ENCODE measurements at regions not wholly inside any gene's neighbourhood (a gene's known extent, or its start where the extent isn't known, plus 50 kb on each side); places are given as distances from the start of the nearest gene placed in this dataset.
"Not testable (repeated sequence)": the region's sequence is repeated elsewhere in the genome, so short reads cannot be mapped to it uniquely, and the experiment has no call there.

DNA sequence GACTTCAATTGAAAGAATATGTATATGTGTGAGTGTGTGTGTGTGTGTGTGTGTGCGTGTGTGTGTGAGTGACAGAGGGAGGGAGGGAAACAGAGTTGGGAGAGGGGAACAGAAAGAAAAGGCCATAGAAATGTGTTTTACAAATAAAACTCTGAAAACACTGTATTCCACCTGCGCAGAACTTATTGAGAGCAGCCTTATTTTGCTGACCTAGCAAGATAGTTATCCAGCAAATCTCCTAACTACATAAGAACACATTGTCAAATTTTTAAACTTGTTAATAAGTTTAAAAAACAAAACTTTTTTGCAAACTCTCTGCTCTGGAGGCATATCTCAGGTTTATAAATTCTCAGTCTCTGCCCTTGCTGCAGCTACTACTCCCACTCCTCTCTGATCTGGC is 217.9 kb upstream of the NOCT start:
- ATAC-seq (no peak), DNase-seq (no peak)

- no peak for ATAC-seq
- no peak for DNase-seq
Observed at GRCh38 chr4:138796761-138797160, 218.8 kb upstream of the NOCT start.

DNA sequence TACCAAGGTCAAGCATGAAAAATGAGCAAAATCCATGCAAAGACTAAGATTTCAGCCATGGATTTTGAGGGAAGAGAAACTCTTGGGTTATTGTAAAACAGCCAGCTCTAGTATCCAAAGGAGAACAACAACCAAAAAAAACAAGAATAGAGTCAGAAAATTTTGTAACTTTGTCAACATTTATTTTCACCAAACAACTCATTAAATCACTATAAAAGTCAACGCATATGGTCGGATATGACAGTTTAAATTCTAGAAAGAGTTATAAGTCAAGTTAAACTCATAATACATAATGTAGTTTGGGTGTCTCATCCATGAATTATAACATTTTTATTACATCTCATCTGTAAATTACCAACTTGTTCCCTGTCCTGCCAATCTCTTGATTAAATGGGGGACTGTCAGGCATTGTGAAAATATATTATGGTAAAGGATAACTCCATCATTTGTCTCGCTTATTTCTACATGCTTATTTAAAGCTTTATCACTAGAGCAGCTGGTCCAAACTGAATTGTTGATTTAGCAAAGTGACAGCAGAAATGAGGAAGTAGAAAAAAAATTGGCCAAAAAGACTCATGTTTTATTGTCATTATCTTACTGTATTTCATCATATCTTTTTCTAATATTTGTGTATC is 224.8 kb upstream of the NOCT start:
- no peak for ATAC-seq
- DNase-seq = no peak

GRCh38 chr4:138789796-138790195 is 225.8 kb upstream of the NOCT start:
- no peak for DNase-seq

GRCh38 chr4:138788857-138789256 is 226.7 kb upstream of the NOCT start:
- no peak for DNase-seq
- no peak for ATAC-seq

More at GRCh38 chr4:138789796-138790195, 225.8 kb upstream of the NOCT start:
- ATAC-seq = no peak

GRCh38 chr4:138788267-138788790 is 227.3 kb upstream of the NOCT start:
- no peak for DNase-seq
- no peak for ATAC-seq

GRCh38 chr4:138779761-138780160 is 235.8 kb upstream of the NOCT start:
- DNase-seq, ATAC-seq: not testable (repeated sequence)

DNA sequence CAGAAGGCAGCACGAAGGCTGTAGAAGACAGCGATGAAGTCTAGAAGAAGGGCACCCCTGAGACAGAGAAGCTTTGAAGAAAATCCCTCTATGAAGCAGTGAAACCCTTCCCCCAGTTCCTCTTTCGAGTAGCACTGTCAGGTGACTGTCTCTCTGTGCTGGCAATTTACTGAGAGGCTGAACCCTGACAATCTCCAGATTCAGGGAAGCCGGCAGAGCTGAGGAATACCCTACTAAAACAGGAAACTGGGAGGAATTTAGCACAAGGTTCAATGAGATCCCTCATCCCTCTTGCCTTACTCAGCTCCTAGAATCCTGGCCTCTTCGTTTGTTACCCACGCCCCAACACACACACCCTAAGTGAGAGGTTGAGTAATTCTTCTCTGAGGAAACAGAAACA is 239.7 kb upstream of the NOCT start:
- ATAC-seq (no peak), DNase-seq (no peak)

DNA sequence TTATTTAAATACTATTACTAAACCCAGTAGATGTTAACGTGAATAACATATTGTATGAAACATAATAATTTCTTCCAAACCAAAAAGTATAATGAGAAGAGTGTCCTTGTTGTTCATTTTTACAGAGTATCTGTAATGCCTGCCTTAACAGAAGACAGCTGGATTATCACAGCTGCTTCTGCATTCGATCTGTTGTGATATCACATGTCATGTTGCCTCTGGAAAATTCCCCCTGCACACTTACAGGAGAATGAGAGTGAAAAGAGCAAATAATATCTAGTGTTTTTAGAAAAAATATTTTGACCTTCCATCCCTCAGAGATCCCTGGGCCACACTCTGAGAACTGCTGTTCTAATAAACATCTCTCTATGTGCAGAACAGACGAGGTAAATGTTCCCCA is 240.1 kb upstream of the NOCT start:
- DNase-seq = no peak
- ATAC-seq = no peak

- ATAC-seq (no peak), DNase-seq (no peak)
Observed at GRCh38 chr4:138774940-138775339, 240.6 kb upstream of the NOCT start.

- ATAC-seq, DNase-seq: not testable (repeated sequence)
Observed at GRCh38 chr4:138774125-138774524, 241.5 kb upstream of the NOCT start.

- no peak for DNase-seq
- ATAC-seq = no peak
Observed at GRCh38 chr4:138773321-138773720, 242.3 kb upstream of the NOCT start.

DNA sequence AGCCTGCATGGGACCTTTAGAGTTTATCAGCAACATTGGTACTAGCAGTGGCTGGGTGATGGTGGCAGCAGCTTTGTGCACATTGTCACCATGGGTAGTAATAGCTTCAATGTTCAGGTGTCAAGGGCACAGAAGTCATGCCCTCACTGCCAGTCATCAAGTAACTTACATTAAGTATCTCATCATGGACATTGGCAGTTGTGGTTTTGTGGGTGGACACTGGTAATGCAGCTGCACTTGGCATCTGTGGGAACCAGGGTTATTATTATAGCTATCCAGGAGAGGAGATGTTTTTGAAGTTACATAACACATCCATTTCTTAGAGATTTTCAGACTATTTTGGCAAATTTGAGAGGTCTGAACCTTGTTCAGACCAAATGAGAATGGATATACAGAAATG is 243.2 kb upstream of the NOCT start:
- no peak for DNase-seq

DNA sequence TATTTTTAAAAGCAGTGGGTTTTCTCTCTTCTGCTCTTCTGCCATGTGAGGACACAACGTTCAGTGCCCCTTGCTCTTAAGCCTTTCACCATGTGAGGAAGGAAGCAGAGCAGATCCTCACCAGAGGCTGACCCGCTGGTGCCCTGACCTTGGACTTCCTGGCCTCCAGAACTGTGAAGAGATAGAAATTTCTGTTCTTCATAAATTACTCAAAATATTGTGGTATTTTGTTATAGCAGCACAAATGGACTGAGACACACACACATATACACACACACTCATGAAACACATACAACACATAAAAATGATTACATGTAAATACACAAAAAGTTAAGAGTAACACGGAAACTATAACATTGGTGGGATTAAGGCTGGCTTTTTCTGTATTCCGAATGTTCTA is 244.8 kb upstream of the NOCT start:
- no peak for ATAC-seq
- DNase-seq = no peak

More for the DNA sequence above, 243.2 kb upstream of the NOCT start:
- no peak for ATAC-seq

GRCh38 chr4:138766332-138766731 is 249.2 kb upstream of the NOCT start:
- no peak for DNase-seq
- ATAC-seq = no peak

DNA sequence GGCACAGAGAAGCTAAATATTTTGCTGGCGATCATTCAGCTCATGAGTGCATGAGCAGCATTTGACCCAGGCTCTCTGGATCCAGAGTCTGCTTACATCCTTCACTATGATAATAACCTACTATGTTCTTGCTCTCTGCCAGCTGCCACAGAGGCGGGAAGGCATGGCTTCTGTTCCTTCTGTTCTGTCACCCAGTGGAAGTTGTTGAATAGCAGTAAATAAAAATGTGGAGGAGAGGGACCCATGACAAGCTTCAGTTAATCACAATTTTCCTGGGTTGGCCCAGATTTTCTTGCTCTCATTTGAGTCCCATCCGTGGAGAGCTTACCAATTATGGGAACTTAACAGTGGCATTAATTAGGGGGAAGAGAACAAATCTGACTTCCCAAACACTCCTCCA is 250.1 kb upstream of the NOCT start:
- DNase-seq (no peak), ATAC-seq (no peak)

DNA sequence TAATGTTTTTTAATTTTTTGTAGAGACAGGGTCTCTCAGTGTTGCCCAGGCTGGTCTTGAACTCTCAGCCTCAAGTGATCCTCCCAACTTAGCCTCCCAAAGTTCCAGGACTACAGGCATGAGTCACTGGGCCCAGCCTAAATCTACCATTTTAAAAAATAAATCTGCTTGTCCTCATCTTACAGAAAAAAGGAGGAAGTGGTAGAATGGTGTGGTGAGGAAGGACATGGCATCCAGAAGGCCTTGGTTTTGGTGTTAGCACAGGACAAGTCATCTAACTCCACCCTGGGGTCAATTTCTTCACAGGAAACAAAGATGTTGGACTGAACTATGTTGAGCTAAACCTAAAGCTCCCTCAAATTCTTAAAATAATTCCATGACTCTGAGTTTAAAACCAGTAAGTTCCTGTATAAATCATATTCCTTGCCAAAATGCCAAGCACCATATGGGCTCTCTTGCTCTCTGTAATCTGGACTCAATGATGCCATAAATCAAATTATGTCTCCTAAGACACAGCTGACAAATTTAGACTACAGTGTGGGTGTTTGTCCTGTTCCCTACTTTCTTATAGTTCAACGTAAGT is 253.9 kb upstream of the NOCT start:
- ATAC-seq = no peak
- no peak for DNase-seq

- DNase-seq (no peak), ATAC-seq (no peak)
Observed at GRCh38 chr4:138759554-138759902, 256.1 kb upstream of the NOCT start.

- ATAC-seq (no peak), DNase-seq (no peak)
Observed at GRCh38 chr4:138758876-138759553, 256.6 kb upstream of the NOCT start.

- ATAC-seq = no peak
- DNase-seq = no peak
Observed at GRCh38 chr4:138758196-138758595, 257.4 kb upstream of the NOCT start.

- ATAC-seq (no peak), DNase-seq (no peak)
Observed at GRCh38 chr4:138757432-138757831, 258.1 kb upstream of the NOCT start.

- ATAC-seq (no peak), DNase-seq (no peak)
Observed at GRCh38 chr4:138756519-138756918, 259.1 kb upstream of the NOCT start.

- DNase-seq = no peak
- ATAC-seq = no peak
Observed at GRCh38 chr4:138751309-138751708, 264.3 kb upstream of the NOCT start.

- no peak for DNase-seq
- ATAC-seq = no peak
Observed at GRCh38 chr4:138749303-138749702, 266.3 kb upstream of the NOCT start.
